GM18907 (cell line): ENCODE measurements at regions not wholly inside any gene's neighbourhood (a gene's known extent, or its start where the extent isn't known, plus 50 kb on each side); places are given as distances from the start of the nearest gene placed in this dataset.

ENCODE experiments used
- ATAC-seq: cut with Tn5 transposase; IDR thresholded peaks from one replicate; pipeline ENCODE4 v1.9.1; 2021; ENCODE audit warnings: mild to moderate bottlenecking, moderate library complexity; ENCODE audit not compliant: unreplicated experiment

DNA sequence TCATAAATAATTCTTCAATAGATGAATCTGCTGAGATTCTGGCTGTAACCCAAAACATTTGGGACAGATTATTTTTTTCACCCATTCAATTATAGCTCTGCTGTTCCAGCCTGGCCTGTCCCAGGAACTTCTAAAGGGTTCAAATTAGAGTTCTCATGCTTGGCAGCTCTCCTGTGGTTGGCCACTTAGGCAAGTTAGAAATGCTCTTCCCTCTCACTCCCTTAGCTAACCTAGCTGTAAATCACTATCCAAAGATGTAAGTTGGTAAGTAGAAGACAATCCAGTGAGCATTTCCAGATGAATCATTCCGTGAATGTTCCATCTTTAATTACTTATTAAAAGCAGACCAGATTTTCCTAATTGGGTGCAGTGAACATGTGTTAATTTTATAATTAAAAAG lies 760.4 kb upstream of the TBX3 start:
- no peak for ATAC-seq

DNA sequence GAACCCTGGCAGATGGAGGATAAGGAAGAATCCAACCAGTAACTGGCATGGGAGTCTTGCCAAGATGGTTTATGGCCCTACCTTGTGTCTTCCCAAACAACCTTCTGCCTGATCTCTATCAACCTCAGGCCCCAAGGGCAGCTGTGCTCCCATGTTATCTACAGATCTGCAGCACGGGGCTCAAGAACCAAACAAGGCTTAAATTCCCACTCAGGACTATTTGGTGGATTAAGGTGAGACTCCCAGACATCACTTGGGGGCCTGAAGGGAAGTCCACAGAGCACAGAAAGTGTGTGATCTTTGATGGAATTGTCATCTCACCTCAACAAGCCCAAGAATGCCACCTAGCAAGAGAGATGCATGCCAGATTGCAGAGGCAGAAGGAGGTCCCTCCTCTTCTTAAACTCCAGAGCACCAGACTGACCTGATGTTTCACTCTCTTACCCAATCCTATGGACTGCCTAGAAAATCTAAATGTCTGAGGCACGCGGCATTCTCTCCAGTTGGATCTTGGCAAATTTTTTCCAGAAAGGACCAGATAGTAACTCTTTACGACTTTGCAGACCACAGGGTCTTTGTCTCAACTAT lies 759.5 kb upstream of the TBX3 start:
- ATAC-seq, result no peak

DNA sequence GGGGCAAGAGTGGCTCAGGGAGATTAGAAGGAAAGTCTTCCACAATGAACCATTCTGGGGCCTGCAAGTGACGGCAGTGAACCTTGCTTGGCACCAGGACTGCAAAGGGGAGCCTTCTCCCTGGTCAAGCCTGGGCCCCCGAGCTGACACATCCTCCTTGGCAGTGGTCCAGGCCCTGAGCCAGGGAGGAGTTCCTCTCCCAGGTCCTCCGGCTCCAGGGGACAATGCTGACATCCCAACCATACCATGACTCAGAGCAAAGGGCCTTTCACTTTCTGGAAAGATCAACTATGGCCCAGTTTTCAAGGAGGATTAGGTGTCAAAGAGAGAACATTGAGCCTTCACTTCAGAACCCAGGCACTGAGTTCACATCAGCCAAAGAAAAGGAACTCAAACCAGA lies 756.5 kb upstream of the TBX3 start:
- no peak for ATAC-seq

DNA sequence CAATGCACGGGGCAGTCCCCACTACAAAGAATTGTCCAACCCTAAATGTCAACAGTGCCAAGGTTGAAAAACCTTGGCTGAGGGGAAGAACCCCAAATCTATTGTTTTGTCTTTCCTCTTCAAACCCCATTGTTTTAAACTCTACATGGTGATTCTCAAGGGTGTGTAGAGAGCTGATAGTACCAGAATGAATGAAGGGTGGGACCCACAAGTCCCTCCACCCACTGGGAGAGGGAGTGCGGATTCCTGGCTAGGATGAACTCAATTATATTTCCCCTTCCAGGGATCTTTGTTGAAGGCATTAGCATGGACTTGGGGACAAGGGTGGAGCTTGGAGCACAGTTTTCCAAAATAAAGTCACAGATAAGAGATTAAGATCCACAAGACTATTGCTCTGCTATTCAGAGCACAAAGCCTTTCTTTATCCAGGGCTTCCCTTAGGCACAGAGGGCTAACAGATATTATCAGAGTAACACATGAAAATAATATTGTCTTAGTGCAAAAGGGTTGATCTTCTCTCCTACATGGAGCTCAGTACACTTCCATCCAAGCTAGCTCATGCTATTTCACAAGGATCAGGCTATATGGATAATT lies 755.1 kb upstream of the TBX3 start:
- ATAC-seq, result no peak

DNA sequence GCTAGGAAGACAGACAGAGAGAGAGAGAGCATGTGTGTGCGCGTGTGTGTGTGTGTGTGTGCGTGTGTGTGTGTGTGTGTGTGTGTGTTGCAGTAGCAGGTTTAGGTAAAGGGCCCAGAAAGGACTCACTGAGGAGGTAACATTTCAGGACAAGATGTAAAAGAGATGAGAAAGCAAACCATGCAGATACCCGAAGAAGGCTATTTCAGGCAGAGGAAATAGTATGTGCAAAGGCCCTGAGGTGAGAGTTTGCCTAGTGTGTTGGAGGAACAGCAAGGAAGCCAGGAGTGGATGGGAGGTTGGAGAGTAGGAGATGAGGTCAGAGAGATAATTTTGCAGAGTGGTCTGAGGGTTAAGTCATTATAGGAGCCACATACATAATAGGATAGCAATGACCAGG lies 754.3 kb upstream of the TBX3 start:
- ATAC-seq, result no peak

DNA sequence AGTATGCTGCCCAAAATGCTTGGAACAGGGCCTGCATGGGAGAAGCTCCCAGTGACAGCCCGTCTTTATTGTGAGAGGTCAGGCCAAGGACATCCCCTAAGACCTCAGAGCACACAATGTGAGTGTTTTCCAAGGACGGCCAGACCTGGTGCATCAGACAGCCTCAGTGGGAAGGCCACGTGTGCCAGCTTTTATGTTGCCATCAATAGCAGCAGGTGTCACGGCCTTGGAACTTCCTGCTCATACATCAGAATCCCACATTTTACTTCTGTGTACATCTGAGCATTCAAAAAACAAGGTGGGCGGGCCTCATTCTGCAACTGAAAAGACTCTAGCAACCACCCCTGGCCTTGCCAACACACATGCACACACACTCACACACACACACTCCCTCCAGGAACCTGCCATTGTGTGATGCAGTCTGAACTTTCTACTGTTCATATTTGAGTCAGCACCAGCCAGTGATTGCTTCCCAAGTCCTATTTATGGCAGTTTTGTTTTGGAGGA lies 753.1 kb upstream of the TBX3 start:
- ATAC-seq, result no peak

DNA sequence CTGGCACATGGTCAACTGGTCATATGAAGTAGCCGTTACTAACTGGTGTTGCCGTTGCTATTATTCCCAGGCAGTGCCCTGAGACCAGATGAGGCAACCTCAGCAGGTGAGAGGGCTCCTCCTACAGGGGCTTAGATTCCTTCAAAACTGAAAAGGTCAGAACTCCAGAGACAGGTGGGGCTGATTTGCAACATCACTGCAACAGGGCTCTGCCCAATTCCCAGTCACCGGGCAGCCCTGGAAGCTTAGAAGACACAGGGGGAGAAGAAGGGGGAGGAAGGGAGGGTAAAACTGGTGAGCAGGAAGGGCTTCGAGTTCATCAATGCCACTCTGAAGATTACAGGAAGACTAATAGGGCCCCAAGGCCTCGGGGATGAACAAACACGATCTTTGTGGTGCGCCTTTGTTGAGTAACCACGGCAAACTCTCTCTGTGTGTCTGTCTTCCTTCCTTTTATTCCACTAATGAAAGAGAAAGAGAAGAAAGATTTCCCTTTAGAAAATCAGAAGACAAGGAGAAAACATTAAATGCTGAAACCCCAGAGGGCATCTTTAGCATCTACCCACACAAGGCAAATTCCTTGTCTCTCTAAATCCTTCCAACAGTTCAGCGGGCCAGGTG lies 749.1 kb upstream of the TBX3 start:
- ATAC-seq, result no peak

DNA sequence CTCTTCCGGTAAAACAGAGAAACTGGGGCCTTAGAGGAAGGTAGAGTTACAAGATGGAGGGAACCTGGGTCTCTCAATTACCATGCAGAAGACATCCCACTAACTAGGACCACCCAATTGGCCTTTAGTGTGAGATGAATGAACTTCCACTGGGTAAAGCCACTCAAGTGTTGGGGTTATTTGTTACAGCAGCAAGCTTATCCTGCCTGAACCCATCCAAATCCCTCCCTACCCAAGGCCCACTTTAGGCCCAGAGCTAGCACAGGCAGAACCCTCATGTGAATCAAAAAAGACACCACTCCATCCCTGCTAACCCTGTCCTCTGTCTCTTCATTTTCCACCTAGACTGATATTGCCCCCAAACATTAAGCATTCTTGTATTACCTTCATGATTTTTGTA lies 746.7 kb upstream of the TBX3 start:
- no peak for ATAC-seq

DNA sequence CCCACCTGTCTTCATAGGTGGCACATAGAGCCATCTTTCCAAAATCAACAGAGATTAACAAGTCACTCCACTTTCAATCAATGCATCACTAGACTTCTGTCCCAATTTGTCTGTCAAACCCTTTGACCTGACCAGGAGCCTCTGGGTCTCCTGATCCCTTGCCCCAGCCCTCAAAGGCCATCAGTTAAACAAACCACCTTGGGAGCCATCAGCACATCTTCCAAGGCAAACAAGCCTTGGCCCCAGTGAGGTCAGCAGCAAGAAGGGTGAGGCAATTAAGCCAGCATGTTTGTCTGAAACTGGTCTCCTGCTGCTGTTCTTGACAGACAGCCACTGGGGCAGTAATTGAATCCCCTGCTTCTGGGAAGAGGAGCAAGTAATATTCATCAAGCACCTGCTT lies 742.8 kb upstream of the TBX3 start:
- no peak for ATAC-seq

DNA sequence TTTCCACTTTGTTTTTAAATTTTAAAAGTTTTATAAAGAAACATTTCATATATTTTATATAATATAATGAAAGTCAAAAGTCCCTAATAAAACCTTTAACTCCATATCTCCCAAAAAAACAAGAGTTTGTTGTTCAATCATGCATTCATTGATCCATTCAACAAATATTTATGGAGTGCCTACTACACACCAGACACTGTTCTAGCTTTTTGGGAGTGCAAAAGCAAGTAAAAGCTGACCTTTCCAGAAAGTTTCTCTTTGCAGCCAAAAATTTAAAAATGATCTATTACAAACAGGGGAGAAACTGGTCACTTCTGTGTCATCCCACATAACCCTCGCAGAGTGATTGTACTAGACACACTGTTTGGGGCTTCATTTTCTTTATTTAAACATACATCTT lies 740.0 kb upstream of the TBX3 start:
- ATAC-seq, result no peak

DNA sequence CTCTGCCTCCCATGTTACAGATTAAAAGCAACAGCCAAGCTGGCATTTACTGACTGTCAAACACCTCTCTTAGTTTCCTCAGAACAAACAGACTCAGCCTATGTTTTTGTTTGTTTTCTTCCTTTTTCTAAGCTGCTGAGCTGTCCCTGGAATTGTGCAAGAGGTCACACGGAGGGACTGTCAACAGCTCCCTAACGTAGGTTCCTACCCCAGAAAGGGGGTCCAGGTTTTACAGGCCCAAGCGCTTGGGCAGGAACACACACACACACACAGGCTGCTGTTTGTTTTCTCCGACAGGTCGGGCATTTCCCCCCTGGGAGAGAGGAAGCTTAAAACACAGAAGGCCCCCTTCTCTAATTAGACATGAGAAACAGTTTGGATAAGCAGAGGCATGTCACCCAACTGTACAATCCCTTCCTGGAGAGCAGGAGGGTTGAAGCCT lies 739.6 kb upstream of the TBX3 start:
- no peak for ATAC-seq

DNA sequence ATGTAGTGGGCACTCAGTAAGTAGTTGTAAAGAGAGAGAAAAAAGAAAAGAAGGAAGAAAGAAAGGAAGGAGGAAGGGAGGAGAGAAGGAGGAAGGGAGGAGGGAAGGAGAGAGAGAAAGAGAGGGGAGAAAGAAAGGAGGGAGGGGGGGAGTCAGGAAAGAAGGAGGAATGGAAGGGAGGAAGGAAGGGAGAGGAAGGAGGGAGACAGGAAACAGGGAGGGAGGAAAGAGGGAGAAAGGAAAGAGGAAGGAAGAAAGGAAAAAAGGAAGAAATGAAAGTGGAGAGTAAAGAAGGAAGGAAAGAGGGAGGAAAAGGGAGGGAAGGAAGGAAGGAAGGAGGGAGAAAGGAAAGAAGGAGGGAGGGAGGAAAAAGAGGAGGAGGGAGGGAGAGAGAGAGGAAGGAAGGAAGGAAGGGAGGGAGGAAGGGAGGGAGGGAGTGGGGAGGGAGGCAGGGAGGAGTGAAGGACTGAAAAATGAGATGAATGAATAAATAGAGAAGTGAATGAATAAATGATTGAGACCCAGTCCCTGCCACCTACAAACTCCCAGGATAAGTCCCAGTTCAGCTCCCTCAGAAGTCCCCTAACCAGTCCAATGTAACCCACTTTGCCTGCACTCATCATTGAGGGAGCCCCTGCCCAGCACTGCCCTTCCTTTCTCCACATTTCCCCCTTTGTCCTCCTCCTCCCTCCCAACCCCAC lies 739.0 kb upstream of the TBX3 start:
- no peak for ATAC-seq

DNA sequence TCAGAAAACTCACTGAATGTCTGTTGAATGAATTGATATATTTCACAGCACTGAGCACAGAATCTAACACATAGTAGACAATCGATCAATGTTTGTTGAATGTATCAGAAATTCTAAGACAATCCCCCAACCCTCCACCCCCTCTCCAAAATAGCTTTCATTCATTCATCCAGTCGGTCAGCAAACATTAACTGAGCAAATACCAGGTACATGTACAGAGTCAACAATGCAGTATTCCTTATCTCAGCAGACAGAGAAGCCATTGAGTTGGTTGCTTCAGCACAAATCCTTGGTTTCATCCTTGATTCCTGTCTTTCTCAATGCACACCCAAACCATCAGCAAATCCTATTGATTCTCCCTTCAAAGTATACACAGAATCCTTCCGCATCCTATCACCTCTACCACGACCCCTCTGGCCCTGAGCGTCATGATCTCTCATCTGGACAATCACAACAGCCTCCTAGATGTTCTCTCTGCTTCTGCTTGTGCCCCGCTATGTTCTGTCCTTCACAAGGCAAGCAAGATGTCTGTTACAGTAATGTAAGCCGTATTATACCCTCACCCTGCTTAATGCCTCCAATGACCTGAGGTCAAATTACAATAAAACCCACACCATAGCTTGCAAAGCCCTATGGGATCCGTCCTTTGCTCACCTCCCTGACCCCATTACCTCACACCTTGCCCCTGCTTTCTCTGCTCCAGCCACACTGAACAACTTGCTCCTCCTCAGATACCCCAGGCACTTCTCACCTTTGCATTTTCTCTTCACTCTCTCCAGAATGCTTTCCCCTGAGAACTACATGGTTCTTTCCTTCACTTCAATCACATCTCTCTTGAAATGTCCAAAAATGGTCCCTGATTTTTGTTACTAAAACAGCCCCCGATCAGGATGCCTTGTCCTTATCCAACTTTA lies 738.1 kb upstream of the TBX3 start:
- no peak for ATAC-seq

DNA sequence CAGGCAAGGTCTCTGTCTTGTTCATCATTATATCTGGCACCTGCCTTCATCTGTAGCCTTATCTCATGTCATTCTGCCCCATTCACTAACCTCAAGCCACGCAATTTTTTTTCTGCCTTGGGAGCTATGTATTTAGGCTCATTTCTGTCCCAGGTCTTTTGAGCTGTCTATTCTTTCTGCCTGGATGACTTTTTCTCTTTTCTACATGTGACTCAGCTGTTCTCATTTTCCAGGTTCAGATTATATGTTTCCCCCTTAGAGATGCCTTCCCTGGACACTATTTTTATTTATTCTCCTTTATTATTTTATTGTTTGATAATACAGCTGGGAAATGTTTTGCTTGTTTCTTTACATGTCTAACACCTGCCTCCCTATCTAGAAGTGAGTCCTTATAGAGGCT lies 737.4 kb upstream of the TBX3 start:
- no peak for ATAC-seq

DNA sequence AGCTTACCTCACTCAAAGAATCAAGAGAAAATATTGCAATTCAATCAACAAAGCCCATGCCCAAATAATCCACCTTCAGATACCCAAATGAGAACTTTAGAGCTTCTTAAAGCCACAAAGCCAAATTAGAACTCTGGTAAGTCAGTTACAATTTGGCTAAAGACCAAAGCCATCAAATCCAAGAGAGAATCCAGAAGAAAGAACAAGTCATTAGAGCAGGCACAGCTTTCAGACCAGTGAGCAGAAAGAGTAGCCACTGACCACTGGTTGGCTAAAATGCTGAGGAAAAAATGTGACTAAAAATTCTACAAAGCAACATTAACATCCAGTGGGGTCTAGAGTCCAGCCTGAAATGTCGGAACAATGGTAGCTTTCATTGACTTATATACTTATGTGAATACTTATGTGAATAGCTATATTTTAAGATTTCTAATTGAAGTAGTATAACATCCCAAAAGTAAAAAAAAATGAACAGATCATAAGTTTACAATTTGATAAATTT lies 735.2 kb upstream of the TBX3 start:
- ATAC-seq, result no peak

DNA sequence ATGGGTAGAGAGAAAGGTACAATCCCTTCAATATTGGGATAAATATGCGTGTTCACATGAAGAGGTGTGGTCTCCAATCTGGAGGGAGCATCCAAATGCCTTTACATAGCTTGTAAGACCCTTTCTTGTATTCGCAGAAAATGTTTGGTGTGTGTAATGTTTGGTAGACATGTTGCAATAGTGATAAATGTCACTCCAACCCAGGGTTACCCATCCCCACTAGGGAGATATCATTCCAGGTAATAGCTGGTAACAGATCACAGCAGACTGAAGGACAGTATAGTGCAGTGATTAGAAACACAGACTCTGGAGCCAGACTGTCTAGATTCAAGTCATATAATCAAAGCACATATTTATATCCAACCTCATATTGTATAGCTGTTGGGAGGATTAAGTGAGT lies 733.6 kb upstream of the TBX3 start:
- no peak for ATAC-seq

DNA sequence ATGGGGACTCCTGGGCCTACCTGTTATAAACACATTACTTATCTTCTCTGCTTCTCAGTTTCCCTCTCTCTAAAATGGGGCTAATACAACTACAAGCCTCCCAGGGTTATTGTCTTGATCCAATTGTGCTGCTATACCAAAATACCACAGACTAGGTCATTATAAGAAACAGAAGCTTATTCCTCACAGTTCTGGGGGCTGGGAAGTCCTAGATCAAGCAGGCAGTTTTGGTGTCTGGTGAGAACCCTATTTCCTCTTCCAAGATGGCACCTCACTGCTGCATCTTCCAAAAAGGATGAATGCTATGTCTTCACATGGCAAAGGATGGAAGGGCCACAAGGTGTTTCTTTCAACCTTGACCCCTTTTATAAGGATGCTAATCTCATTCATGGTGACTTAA lies 732.9 kb upstream of the TBX3 start:
- no peak for ATAC-seq

DNA sequence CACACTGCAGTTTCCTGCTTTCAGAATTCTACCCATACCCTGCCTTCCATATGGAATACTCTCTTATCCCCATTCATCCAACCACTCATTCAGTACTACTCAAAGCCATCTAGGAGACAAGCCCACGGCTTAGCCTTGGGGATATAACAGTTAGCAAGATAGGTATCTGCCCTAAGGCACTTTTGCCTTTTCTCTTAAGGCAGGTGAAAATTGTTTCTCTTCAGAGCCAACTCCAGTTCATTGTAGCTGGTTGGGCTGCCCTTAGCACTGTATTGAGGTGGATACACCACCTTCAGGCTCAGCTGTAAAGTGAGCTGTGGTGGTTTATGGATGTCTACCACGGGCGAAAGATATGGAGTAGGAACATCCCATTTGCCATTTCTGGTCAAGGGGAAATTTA lies 729.7 kb upstream of the TBX3 start:
- ATAC-seq, result no peak

DNA sequence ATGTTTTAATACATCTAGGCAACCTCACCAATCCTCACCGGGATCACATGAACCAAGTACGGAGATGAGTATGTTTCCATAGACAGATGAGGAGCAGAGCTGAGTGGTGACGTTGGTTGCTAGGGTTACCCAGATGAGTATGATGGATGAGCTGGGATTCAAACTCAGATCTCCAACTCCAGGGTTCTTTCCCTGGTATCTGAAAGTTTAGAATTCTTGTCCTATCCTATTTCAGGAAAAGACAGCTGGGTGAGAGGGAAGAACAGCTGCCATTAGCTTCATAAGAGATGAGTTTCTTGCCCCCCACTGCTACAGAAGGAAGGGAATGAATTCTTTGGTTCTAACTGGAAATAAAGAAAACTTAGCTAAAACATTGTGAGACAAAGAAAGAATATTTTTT lies 728.9 kb upstream of the TBX3 start:
- no peak for ATAC-seq

DNA sequence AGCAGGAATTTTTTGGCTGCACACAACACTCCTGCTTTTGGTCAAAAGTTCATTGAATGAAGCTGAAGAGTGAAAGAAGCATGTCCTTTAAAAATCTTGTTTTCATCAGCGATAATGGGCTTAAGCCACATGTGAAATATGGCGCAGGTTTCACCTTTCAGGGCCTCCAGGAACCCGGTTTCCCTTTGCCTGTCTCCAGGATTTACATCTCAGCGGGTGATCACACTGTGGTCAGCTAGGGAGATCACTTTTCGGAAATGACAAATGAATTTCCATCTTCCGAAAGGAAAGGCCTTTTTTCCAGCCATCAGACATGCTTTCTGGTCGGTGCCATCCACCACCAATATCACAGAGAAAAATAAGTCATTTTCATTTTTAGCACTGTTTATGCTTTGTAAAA lies 727.1 kb upstream of the TBX3 start:
- ATAC-seq, result no peak

DNA sequence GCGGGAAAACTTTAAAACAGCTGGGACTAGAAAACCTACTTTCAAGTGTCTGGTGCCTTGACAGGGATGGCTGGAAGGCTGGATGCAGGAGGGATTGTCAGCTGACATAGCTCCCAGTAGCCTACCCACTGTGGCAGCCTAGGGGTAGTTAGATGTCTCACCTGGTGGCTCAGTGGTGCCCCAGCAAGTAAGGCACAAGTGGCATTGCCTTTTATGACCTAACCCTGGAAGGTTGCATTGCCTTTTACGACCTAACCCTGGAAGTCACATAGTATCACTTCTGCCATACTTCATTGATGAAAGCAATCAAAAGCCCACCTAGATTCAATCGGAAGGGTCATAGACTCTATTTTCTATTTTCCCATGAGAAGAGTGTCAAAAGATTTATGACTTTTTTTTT lies 724.7 kb upstream of the TBX3 start:
- ATAC-seq, result no peak
